ENCODE measurements at regions not wholly inside any gene's neighbourhood (a gene's known extent, or its start where the extent isn't known, plus 50 kb on each side); places are given as distances from the start of the nearest gene placed in this dataset.

- TF ChIP-seq EZH2phosphoT487 (IDR thresholded peaks at IDR 0.05; ENCODE audit: borderline replicate concordance) (no peak), CTCF (IDR thresholded peaks at IDR 0.05 in 2 of 3, conservative IDR thresholded peaks at IDR 0.05 in 1 of 3; ENCODE audit: borderline replicate concordance in 1 of 3, insufficient read depth in 1 of 3, low read depth in 2 of 3, low read length in 2 of 3) (no peak), SIN3A (IDR thresholded peaks at IDR 0.05; ENCODE audit: low read depth) (no peak)
These were observed 111.7 kb upstream of the SLITRK6 start for GRCh38 chr13:85910962-85911361.

Measured in HCT116 (cell line).